Natural killer cell treated with Interleukin-12 subunit alpha and Interleukin-12 subunit beta and Interleukin-15 and Interleukin-18, amount 100 ng/mL, for 72 hours (primary cell): ENCODE measurements at regions not wholly inside any gene's neighbourhood (a gene's known extent, or its start where the extent isn't known, plus 50 kb on each side); places are given as distances from the start of the nearest gene placed in this dataset.

Experiments
- ATAC-seq, 2 donors: fragments of 150-1000 bp; cut with Tn5 transposase in 1 of 2; sonication (Bioruptor Pico), chemical (Tn5 transposase) in 1 of 2; 2 replicates each; pipeline ENCODE4 v1.10.0; 2021
- DNase-seq: peaks from one replicate; pipeline ENCODE4 v3.0.0; 2022; ENCODE audit warnings: low spot score
- H3K27ac Mint-ChIP-seq, 2 donors: 1 replicate in 1 of 2; 2 replicates in 1 of 2; pipeline ENCODE4 v1.8.0; 2022; ENCODE audit warnings: mixed read lengths in 2 of 2, mild to moderate bottlenecking in 1 of 2, moderate library complexity in 1 of 2
- H3K27me3 Mint-ChIP-seq, 2 donors: 1 replicate in 1 of 2; 2 replicates in 1 of 2; pipeline ENCODE4 v1.8.0; 2022; ENCODE audit warnings: mixed read lengths in 2 of 2
- H3K36me3 Mint-ChIP-seq: one replicate; pipeline ENCODE4 v1.8.0; 2022; ENCODE audit warnings: mixed read lengths
- H3K4me1 Mint-ChIP-seq, 2 donors: 1 replicate in 1 of 2; 2 replicates in 1 of 2; pipeline ENCODE4 v1.8.0; 2022; ENCODE audit warnings: low read depth in 2 of 2, mixed read lengths in 2 of 2, mild to moderate bottlenecking in 1 of 2
- H3K4me3 Mint-ChIP-seq: one replicate; pipeline ENCODE4 v1.8.0; 2022; ENCODE audit warnings: mixed read lengths
- H3K9me3 Mint-ChIP-seq: 2 replicates; pipeline ENCODE4 v1.8.0; 2022; ENCODE audit warnings: mixed read lengths

- no peaks in the 10 kb centered on the region for H3K36me3 Mint-ChIP-seq
- no peak overlapping the region for H3K27ac Mint-ChIP-seq
- ATAC-seq (no peak), DNase-seq (no peak)
- peaks cover 0 to 7% of the 10 kb centered on the region in 2 donors for H3K27me3 Mint-ChIP-seq
- no peaks in the 10 kb centered on the region for H3K4me1 Mint-ChIP-seq
- peaks cover 10% of the 10 kb centered on the region for H3K9me3 Mint-ChIP-seq
- no peak overlapping the region for H3K4me3 Mint-ChIP-seq
Observed at GRCh38 chr10:109706026-109706560, 217.2 kb downstream of the XPNPEP1 start.

GRCh38 chr10:109701633-109702215 lies 221.6 kb downstream of the XPNPEP1 start:
- H3K27ac Mint-ChIP-seq, result no peak overlapping the region

GRCh38 chr10:109698882-109699664 lies 224.2 kb downstream of the XPNPEP1 start:
- Mint-ChIP-seq H3K27ac (no peak overlapping the region), H3K9me3 (no peaks in the 10 kb centered on the region), H3K4me1 (no peaks in the 10 kb centered on the region), H3K4me3 (no peak overlapping the region), H3K36me3 (no peaks in the 10 kb centered on the region), H3K27me3 (peaks cover 0 to 1% of the 10 kb centered on the region in 2 donors)
- DNase-seq (no peak), ATAC-seq (no peak)

More at GRCh38 chr10:109701633-109702215, 221.6 kb downstream of the XPNPEP1 start:
- ATAC-seq (no peak), DNase-seq (no peak)
- no peak overlapping the region for H3K4me3 Mint-ChIP-seq
- no peaks in the 10 kb centered on the region for H3K36me3 Mint-ChIP-seq
- H3K9me3 Mint-ChIP-seq, result peaks cover 3% of the 10 kb centered on the region
- H3K27me3 Mint-ChIP-seq, result peaks cover 0 to 7% of the 10 kb centered on the region in 2 donors
- no peaks in the 10 kb centered on the region for H3K4me1 Mint-ChIP-seq

- H3K4me1 Mint-ChIP-seq, result no peaks in the 10 kb centered on the region
- H3K4me3 Mint-ChIP-seq, result no peak overlapping the region
- no peak for ATAC-seq
- no peaks in the 10 kb centered on the region for H3K27me3 Mint-ChIP-seq
- H3K9me3 Mint-ChIP-seq, result no peaks in the 10 kb centered on the region
- H3K27ac Mint-ChIP-seq, result no peak overlapping the region
- H3K36me3 Mint-ChIP-seq, result no peaks in the 10 kb centered on the region
- no peak for DNase-seq
Observed at GRCh38 chr10:109698086-109698485, 225.2 kb downstream of the XPNPEP1 start.

GRCh38 chr10:109696981-109697775 lies 226.1 kb downstream of the XPNPEP1 start:
- H3K36me3 Mint-ChIP-seq, result no peaks in the 10 kb centered on the region
- DNase-seq, result no peak
- no peaks in the 10 kb centered on the region for H3K27me3 Mint-ChIP-seq
- H3K27ac Mint-ChIP-seq, result no peak overlapping the region
- no peak overlapping the region for H3K4me3 Mint-ChIP-seq
- H3K4me1 Mint-ChIP-seq, result no peaks in the 10 kb centered on the region
- ATAC-seq, result peak; percentile 52 to 65
- H3K9me3 Mint-ChIP-seq, result peaks cover 3% of the 10 kb centered on the region

- H3K4me3 Mint-ChIP-seq, result no peak overlapping the region
- no peaks in the 10 kb centered on the region for H3K36me3 Mint-ChIP-seq
- H3K27ac Mint-ChIP-seq, result no peak overlapping the region
- H3K27me3 Mint-ChIP-seq, result no peaks in the 10 kb centered on the region
- H3K4me1 Mint-ChIP-seq, result no peaks in the 10 kb centered on the region
- peak in 1 of 2 donors; percentile 15 for ATAC-seq
- no peak for DNase-seq
- peaks cover 3% of the 10 kb centered on the region for H3K9me3 Mint-ChIP-seq
Observed at GRCh38 chr10:109696462-109696861, 226.8 kb downstream of the XPNPEP1 start.

GRCh38 chr10:109695988-109696387 lies 227.3 kb downstream of the XPNPEP1 start:
- Mint-ChIP-seq H3K27ac (no peak overlapping the region), H3K27me3 (no peaks in the 10 kb centered on the region), H3K4me1 (no peaks in the 10 kb centered on the region), H3K4me3 (no peak overlapping the region), H3K9me3 (peaks cover 3% of the 10 kb centered on the region), H3K36me3 (no peaks in the 10 kb centered on the region)
- DNase-seq, result no peak
- ATAC-seq, result no peak

- no peak for ATAC-seq
- DNase-seq, result no peak
- no peaks in the 10 kb centered on the region for H3K4me1 Mint-ChIP-seq
- H3K27ac Mint-ChIP-seq, result no peak overlapping the region
- H3K4me3 Mint-ChIP-seq, result no peak overlapping the region
- H3K27me3 Mint-ChIP-seq, result peaks cover 0 to 9% of the 10 kb centered on the region in 2 donors
- peaks cover 12% of the 10 kb centered on the region for H3K9me3 Mint-ChIP-seq
- no peaks in the 10 kb centered on the region for H3K36me3 Mint-ChIP-seq
Observed at GRCh38 chr10:109689785-109690184, 233.5 kb downstream of the XPNPEP1 start.

GRCh38 chr10:109679478-109679877 lies 243.8 kb downstream of the XPNPEP1 start:
- ATAC-seq (no peak), DNase-seq (no peak)
- no peaks in the 10 kb centered on the region for H3K36me3 Mint-ChIP-seq
- no peaks in the 10 kb centered on the region for H3K9me3 Mint-ChIP-seq
- no peaks in the 10 kb centered on the region for H3K4me1 Mint-ChIP-seq
- H3K27ac Mint-ChIP-seq, result no peak overlapping the region
- H3K4me3 Mint-ChIP-seq, result no peak overlapping the region
- no peaks in the 10 kb centered on the region for H3K27me3 Mint-ChIP-seq

- H3K36me3 Mint-ChIP-seq, result no peaks in the 10 kb centered on the region
- ATAC-seq (no peak), DNase-seq (no peak)
- H3K4me3 Mint-ChIP-seq, result no peak overlapping the region
- no peaks in the 10 kb centered on the region for H3K27me3 Mint-ChIP-seq
- no peak overlapping the region for H3K27ac Mint-ChIP-seq
- peaks cover 2% of the 10 kb centered on the region for H3K9me3 Mint-ChIP-seq
- no peaks in the 10 kb centered on the region for H3K4me1 Mint-ChIP-seq
Observed at GRCh38 chr10:109678857-109679256, 244.5 kb downstream of the XPNPEP1 start.

- no peaks in the 10 kb centered on the region for H3K4me1 Mint-ChIP-seq
- peaks cover 2% of the 10 kb centered on the region for H3K9me3 Mint-ChIP-seq
- DNase-seq, result no peak
- no peaks in the 10 kb centered on the region for H3K36me3 Mint-ChIP-seq
- H3K4me3 Mint-ChIP-seq, result no peak overlapping the region
- H3K27me3 Mint-ChIP-seq, result no peaks in the 10 kb centered on the region
- ATAC-seq, result no peak
- no peak overlapping the region for H3K27ac Mint-ChIP-seq
Observed at GRCh38 chr10:109676703-109677102, 246.6 kb downstream of the XPNPEP1 start.

GRCh38 chr10:109668703-109669102 lies 254.6 kb downstream of the XPNPEP1 start:
- ATAC-seq, result no peak

GRCh38 chr10:109668154-109668665 lies 255.1 kb downstream of the XPNPEP1 start:
- Mint-ChIP-seq H3K4me1 (no peaks in the 10 kb centered on the region), H3K27ac (no peak overlapping the region), H3K27me3 (peaks cover 0 to 2% of the 10 kb centered on the region in 2 donors)

More at GRCh38 chr10:109668703-109669102, 254.6 kb downstream of the XPNPEP1 start:
- Mint-ChIP-seq H3K4me3 (no peak overlapping the region), H3K27ac (no peak overlapping the region), H3K4me1 (no peaks in the 10 kb centered on the region), H3K27me3 (peaks cover 0 to 2% of the 10 kb centered on the region in 2 donors), H3K9me3 (peaks cover 3% of the 10 kb centered on the region), H3K36me3 (no peaks in the 10 kb centered on the region)
- DNase-seq, result no peak

More at GRCh38 chr10:109668154-109668665, 255.1 kb downstream of the XPNPEP1 start:
- Mint-ChIP-seq H3K9me3 (peaks cover 3% of the 10 kb centered on the region), H3K36me3 (no peaks in the 10 kb centered on the region), H3K4me3 (no peak overlapping the region)
- ATAC-seq, result no peak
- no peak for DNase-seq
